Endothelial cell (in vitro differentiated cells): ENCODE measurements at regions not wholly inside any gene's neighbourhood (a gene's known extent, or its start where the extent isn't known, plus 50 kb on each side); places are given as distances from the start of the nearest gene placed in this dataset.

Experiments used
- DNase-seq: peaks from one replicate; pipeline ENCODE4 v3.0.0; 2021; ENCODE audit warnings: low spot score
- H3K27ac Mint-ChIP-seq: one replicate; pipeline ENCODE4 v1.8.0; 2021; ENCODE audit warnings: mixed read lengths, inconsistent platforms; ENCODE audit not compliant: unreplicated experiment
- H3K27me3 Mint-ChIP-seq: one replicate; pipeline ENCODE4 v1.8.0; 2021; ENCODE audit warnings: mild to moderate bottlenecking, moderate library complexity, mixed read lengths, inconsistent platforms; ENCODE audit not compliant: unreplicated experiment
- H3K36me3 Mint-ChIP-seq: one replicate; pipeline ENCODE4 v1.8.0; 2021; ENCODE audit warnings: mild to moderate bottlenecking, low read depth, mixed read lengths, inconsistent platforms; ENCODE audit not compliant: unreplicated experiment
- H3K4me1 Mint-ChIP-seq: one replicate; pipeline ENCODE4 v1.8.0; 2021; ENCODE audit warnings: mild to moderate bottlenecking, mixed read lengths, inconsistent platforms; ENCODE audit not compliant: unreplicated experiment
- H3K4me3 Mint-ChIP-seq: one replicate; pipeline ENCODE4 v1.8.0; 2021; ENCODE audit warnings: mild to moderate bottlenecking, mixed read lengths, inconsistent platforms; ENCODE audit not compliant: unreplicated experiment
- H3K9me3 Mint-ChIP-seq: one replicate; pipeline ENCODE4 v1.8.0; 2021; ENCODE audit warnings: mixed read lengths, inconsistent platforms; ENCODE audit not compliant: unreplicated experiment
- TF ChIP-seq, protein P1 (sequence below): fragments of 200-600 bp; sonication (generic); IDR thresholded peaks from one replicate; pipeline ENCODE4 v1.5.0; 2021; ENCODE audit warnings: antibody characterized with exemption; ENCODE audit not compliant: unreplicated experiment

- Mint-ChIP-seq H3K4me3 (no peak overlapping the region), H3K36me3 (no peaks in the 10 kb centered on the region), H3K4me1 (peaks cover 7% of the 10 kb centered on the region), H3K9me3 (no peaks in the 10 kb centered on the region), H3K27me3 (no peaks in the 10 kb centered on the region), H3K27ac (no peak overlapping the region)
- TF ChIP-seq, protein P1, sequence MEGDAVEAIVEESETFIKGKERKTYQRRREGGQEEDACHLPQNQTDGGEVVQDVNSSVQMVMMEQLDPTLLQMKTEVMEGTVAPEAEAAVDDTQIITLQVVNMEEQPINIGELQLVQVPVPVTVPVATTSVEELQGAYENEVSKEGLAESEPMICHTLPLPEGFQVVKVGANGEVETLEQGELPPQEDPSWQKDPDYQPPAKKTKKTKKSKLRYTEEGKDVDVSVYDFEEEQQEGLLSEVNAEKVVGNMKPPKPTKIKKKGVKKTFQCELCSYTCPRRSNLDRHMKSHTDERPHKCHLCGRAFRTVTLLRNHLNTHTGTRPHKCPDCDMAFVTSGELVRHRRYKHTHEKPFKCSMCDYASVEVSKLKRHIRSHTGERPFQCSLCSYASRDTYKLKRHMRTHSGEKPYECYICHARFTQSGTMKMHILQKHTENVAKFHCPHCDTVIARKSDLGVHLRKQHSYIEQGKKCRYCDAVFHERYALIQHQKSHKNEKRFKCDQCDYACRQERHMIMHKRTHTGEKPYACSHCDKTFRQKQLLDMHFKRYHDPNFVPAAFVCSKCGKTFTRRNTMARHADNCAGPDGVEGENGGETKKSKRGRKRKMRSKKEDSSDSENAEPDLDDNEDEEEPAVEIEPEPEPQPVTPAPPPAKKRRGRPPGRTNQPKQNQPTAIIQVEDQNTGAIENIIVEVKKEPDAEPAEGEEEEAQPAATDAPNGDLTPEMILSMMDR = no peak
- DNase-seq = no peak
Measured at GRCh38 chr6:6881438-6882225, 226.1 kb upstream of the RREB1 start.

GRCh38 chr6:6882592-6882991 lies 225.2 kb upstream of the RREB1 start:
- peaks cover 7% of the 10 kb centered on the region for H3K4me1 Mint-ChIP-seq
- TF ChIP-seq, protein P1 = no peak
- no peak overlapping the region for H3K4me3 Mint-ChIP-seq
- no peaks in the 10 kb centered on the region for H3K36me3 Mint-ChIP-seq
- no peak for DNase-seq
- peaks cover 2% of the 10 kb centered on the region for H3K27me3 Mint-ChIP-seq
- H3K9me3 Mint-ChIP-seq = no peaks in the 10 kb centered on the region
- no peak overlapping the region for H3K27ac Mint-ChIP-seq

DNA sequence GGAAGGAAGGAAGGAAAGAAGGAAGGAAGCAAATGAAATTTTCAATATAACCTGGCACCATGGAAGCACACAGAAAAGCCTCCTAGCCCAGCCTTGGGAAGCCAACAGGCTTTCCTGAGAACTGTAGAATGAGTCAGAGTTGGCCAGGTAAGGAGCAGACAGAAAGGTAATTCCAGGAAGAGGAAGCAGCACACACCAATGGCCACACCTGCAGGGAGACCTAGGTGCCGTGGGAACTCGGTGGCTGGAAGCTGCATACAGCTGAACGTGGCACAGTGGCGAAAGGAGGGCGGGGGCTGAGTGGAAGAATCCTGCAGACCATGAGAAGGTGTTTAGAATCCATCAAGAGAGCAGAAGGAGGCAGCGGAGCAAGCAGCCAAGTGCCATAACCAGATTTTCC lies 224.8 kb upstream of the RREB1 start:
- Mint-ChIP-seq H3K36me3 (no peaks in the 10 kb centered on the region), H3K27me3 (peaks cover 2% of the 10 kb centered on the region), H3K4me1 (peaks cover 7% of the 10 kb centered on the region), H3K27ac (no peak overlapping the region), H3K9me3 (no peaks in the 10 kb centered on the region), H3K4me3 (no peak overlapping the region)
- TF ChIP-seq, protein P1 = no peak
- DNase-seq = no peak

GRCh38 chr6:6884193-6884627 lies 223.6 kb upstream of the RREB1 start:
- TF ChIP-seq, protein P1 = no peak
- no peak overlapping the region for H3K27ac Mint-ChIP-seq
- H3K4me3 Mint-ChIP-seq = no peak overlapping the region
- no peak for DNase-seq
- H3K36me3 Mint-ChIP-seq = no peaks in the 10 kb centered on the region
- H3K27me3 Mint-ChIP-seq = peaks cover 2% of the 10 kb centered on the region
- H3K4me1 Mint-ChIP-seq = peaks cover 7% of the 10 kb centered on the region
- no peaks in the 10 kb centered on the region for H3K9me3 Mint-ChIP-seq

DNA sequence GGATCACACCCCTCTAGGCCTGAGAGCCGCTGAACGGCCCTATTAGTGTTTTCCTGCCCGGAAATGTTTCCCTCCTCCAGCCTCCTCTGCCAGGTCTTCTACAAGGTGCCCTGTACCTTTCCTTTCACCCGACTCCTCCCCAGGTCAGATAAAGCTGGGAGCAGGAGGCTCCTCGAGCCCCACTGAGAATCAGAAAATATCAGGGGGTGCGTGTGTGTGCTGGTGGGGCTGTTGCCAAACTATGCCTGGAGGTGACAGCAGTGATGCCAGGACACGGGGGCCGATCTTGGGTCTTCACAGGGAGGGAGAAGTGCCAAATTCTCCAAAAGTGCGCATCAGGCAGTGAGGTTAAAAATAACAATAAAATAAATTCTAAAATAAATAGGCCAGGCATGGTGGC lies 222.8 kb upstream of the RREB1 start:
- Mint-ChIP-seq H3K27me3 (peaks cover 2% of the 10 kb centered on the region), H3K4me1 (peaks cover 7% of the 10 kb centered on the region), H3K4me3 (no peak overlapping the region), H3K27ac (no peak overlapping the region), H3K36me3 (no peaks in the 10 kb centered on the region), H3K9me3 (no peaks in the 10 kb centered on the region)
- DNase-seq = no peak
- TF ChIP-seq, protein P1 = no peak
